GM10266 (cell line): ENCODE measurements at regions not wholly inside any gene's neighbourhood (a gene's known extent, or its start where the extent isn't known, plus 50 kb on each side); places are given as distances from the start of the nearest gene placed in this dataset.

Source experiments
- DNase-seq: peaks from one replicate; pipeline ENCODE4 v3.0.0; 2012; ENCODE audit errors: extremely low spot score
- TF ChIP-seq, protein P1 (sequence below): IDR thresholded peaks from 2 replicates; pipeline ENCODE4 v1.5.1; 2012; ENCODE audit warnings: mild to moderate bottlenecking, low read depth; ENCODE audit not compliant: control insufficient read depth, insufficient read depth; ENCODE audit errors: missing control alignments

DNA sequence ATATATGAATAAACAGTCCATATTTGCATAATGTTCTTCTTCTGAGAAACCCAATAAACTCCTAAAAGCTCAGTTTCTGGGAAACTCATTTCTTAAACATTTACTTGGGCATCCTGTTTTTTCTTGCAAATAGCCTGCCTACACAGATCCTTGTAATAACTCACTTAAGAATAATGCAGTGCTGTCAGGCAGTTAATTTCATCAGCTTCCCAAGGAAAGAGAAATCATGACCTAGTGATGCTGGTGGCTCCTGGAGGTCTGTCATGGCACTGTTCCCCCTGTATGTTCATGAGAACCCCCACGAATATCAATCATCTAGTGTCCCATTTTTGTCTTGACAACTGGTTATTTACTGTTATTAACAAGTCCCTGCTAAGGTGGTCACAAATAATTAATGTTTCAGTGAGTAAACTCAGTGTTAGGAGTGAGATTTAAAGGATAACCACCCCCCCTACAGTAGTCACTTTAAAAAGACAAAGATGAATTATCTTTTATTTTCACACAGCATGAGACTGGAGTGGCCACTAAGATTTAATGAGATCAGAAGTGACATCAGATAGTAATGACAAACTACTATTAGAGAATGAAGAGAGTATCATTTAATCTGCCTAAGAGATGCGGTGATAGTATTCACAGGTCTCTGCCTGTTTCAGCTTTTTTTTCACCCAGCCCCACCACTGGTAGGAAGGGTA lies 279.5 kb upstream of the NECTIN3 start:
- TF ChIP-seq, protein P1, sequence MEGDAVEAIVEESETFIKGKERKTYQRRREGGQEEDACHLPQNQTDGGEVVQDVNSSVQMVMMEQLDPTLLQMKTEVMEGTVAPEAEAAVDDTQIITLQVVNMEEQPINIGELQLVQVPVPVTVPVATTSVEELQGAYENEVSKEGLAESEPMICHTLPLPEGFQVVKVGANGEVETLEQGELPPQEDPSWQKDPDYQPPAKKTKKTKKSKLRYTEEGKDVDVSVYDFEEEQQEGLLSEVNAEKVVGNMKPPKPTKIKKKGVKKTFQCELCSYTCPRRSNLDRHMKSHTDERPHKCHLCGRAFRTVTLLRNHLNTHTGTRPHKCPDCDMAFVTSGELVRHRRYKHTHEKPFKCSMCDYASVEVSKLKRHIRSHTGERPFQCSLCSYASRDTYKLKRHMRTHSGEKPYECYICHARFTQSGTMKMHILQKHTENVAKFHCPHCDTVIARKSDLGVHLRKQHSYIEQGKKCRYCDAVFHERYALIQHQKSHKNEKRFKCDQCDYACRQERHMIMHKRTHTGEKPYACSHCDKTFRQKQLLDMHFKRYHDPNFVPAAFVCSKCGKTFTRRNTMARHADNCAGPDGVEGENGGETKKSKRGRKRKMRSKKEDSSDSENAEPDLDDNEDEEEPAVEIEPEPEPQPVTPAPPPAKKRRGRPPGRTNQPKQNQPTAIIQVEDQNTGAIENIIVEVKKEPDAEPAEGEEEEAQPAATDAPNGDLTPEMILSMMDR = no peak
- no peak for DNase-seq

DNA sequence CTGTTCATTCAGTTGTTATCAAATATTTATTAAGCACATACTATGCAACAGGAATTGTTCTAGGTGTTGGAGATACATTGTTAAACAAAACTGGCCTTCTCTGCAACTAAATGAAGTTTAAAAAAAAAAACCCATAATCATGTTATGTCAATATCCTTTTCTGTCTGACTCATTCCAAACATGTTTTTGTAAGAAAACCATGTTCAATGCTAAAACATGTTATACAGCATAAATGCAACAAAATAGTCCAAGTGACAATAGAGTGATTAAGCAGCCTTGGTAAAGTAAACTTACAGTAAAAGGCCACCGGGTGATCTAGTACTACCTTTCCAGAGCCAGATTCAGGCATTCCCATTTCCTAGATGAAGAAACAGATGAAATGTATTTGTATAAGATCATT lies 278.0 kb upstream of the NECTIN3 start:
- DNase-seq = no peak
- TF ChIP-seq, protein P1 = no peak

DNA sequence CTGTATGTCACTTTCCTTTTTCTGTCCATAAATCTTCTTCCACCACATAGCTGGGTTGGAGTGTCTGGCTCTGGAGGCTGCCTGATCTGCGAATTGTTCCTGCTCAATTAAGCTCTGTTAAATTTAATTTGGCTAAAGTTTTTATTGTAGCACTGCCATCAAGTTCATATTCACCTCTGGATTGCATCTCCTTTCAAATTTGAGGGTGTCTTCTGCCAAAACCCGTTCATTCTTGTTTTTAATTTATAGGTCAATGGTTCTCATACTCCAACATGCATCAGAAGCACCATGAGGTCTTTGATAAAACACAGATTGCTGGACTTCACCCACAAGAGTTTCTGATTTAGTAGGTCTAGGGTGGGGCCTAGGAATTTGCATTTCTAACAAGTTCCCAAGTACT lies 276.5 kb upstream of the NECTIN3 start:
- no peak for DNase-seq
- TF ChIP-seq, protein P1 = no peak

DNA sequence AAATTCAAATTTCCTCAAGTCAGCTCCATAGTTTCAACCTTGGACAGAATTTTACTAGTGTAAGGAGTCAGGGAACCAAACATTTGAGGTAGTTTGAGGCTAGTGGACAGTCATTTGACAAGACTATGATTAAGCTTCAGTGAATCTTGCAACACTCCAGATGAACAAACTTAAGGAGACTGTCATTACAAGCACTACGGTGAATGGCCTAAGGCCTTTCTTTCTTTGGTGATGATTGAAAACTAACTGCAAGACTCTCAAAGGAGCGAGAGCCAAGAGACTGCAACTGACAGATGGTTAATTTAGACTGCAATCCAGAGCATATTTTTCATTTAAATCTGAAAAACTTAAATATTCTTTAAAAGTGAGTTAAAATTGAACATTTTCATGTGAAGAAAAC lies 272.3 kb upstream of the NECTIN3 start:
- DNase-seq = no peak
- TF ChIP-seq, protein P1 = no peak

DNA sequence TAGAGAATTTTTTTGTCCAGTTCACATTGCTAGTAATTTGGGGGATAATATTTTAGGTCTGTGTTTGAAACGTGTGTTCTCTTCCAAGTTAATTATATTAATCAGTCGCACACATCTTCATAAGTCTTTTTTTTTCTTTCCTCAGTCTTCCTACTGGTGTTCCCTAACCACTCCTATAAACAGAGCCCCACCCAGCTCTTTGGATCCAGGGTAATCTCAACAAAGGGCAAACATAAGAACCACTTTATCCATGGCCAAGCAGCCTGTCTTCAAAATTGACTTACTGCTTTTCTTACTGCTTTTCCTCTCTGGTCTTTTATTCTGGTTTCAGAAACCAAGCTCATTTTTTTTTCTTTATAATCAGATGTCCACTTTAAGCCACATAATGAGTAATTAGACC lies 266.8 kb upstream of the NECTIN3 start:
- no peak for DNase-seq
- TF ChIP-seq, protein P1 = no peak

DNA sequence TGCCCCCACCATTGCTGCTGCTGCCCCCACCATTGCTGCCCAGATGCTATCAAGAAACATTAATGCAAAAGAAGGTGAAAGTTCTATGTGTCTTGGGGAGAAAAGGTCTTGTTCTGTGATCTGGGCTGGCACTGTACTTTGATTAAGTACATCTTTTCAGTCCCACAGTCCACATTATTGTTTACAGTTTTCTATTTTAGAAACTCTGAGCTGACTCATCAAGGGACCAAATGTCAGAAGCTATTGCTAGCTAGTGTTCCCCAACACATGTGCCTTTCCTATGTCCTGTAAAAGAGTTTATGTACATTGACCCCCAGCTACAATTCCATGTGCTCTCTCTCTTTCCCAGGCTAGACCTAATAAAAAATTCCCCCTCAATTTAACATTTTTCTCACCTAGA lies 264.7 kb upstream of the NECTIN3 start:
- no peak for DNase-seq
- TF ChIP-seq, protein P1 = no peak

DNA sequence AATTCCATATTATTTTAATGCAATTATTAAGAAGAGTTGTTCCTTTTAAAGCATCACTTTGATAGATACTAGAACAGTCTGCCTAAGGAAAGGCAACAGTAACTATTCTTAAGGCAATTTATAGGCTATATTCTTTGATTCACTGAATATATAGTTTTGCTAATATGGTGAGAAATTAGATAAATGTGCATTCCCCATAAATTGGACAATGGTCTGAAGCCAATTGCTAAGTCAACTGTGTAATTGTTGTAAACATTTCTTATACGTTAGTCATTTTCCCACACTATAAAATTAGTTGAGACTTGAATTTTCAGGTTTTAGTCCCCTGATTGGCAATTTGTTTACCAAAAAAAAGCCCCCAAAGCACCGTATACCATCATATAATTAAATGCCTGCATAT lies 263.0 kb upstream of the NECTIN3 start:
- TF ChIP-seq, protein P1 = no peak
- no peak for DNase-seq
